Stomach (tissue), 8 donors: ENCODE measurements at regions not wholly inside any gene's neighbourhood (a gene's known extent, or its start where the extent isn't known, plus 50 kb on each side); places are given as distances from the start of the nearest gene placed in this dataset.
"Not testable (repeated sequence)": the region's sequence is repeated elsewhere in the genome, so short reads cannot be mapped to it uniquely, and the experiment has no call there.

ENCODE experiments used
- DNase-seq, 2 donors: peaks; one replicate each; pipeline versions ENCODE4 v3.0.0 to v3.0.0-alpha.2; 2013 to 2019
- H3K27ac ChIP-seq, 5 donors: fragments of 200-600 bp in 4 of 5; sonication (generic) in 4 of 5; one replicate each; pipeline ENCODE4 v1.5.1; 2013 to 2019; ENCODE audit warnings: mild to moderate bottlenecking in 1 of 5, moderate library complexity in 1 of 5
- H3K27me3 ChIP-seq, 3 donors: fragments of 200-600 bp; sonication (generic); one replicate each; pipeline ENCODE4 v1.5.1; 2017 to 2019; ENCODE audit warnings: mixed run types in 1 of 3
- H3K36me3 ChIP-seq, 4 donors: fragments of 200-600 bp; sonication (generic); 1 replicate in 3 of 4; 2 replicates in 1 of 4; pipeline ENCODE4 v1.5.1; 2016 to 2019
- H3K4me1 ChIP-seq, 4 donors: fragments of 200-600 bp; sonication (generic); one replicate each; pipeline ENCODE4 v1.5.1; 2016 to 2019
- H3K4me3 ChIP-seq, 4 donors: fragments of 200-600 bp; sonication (generic) in 3 of 4; one replicate each; pipeline ENCODE4 v1.5.1; 2016 to 2019; ENCODE audit warnings: mild to moderate bottlenecking in 1 of 4
- H3K9me3 ChIP-seq, 4 donors: fragments of 200-600 bp; sonication (generic); one replicate each; pipeline ENCODE4 v1.5.1; 2016 to 2019
- CTCF ChIP-seq, 7 experiments: fragments of 450-650 bp in 4 of 7; fragments of 200-600 bp in 3 of 7; sonication (generic) in 3 of 7; IDR thresholded peaks; one replicate each; pipeline ENCODE4 v1.5.1; 2016 to 2019; ENCODE audit warnings: antibody characterized with exemption in 7 of 7, control low read depth in 2 of 7, mild to moderate bottlenecking in 1 of 7
- EP300 ChIP-seq: sonication (generic); formaldehyde crosslinking; IDR thresholded peaks from one replicate; pipeline ENCODE4 v1.6.1; 2017; ENCODE audit warnings: antibody characterized with exemption
- POLR2A ChIP-seq, 4 donors: fragments of 450-650 bp; IDR thresholded peaks; one replicate each; pipeline ENCODE4 v1.6.1; 2016; ENCODE audit warnings: antibody characterized with exemption in 4 of 4, control low read depth in 2 of 4, mild to moderate bottlenecking in 1 of 4, moderate library complexity in 1 of 4
- POLR2AphosphoS5 ChIP-seq, 3 donors: sonication (generic); formaldehyde crosslinking; IDR thresholded peaks; one replicate each; pipeline ENCODE4 v1.6.1; 2016; ENCODE audit warnings: antibody characterized with exemption in 3 of 3
- WGBS, 5 donors: extraction: QIAGEN DNeasy Blood & Tissue Kit in 3 of 5; methylation state at CpG; one replicate each; pipeline versions ENCODE4 v1.1.5 to v1.1.7; 2013 to 2018; 5-methylcytosine and 5-hydroxymethylcytosine counted together
- intact Hi-C: fragments of 100-400 bp; cut with DNase I; formaldehyde crosslinking; loops from one replicate; pipeline ENCODE4 v1.15.1; 2023; ENCODE audit warnings: low total_unique reads
- donor health status: healthy with polysubstance abuse.
- donor health status: Bipolar disorder and iron deficiency.
- donor health status: healthy.

GRCh38 chr9:32142074-32142473, 242.4 kb upstream of the ACO1 start:
- Histone ChIP-seq H3K27me3 (no peaks in the 10 kb centered on the region), H3K27ac (no peak overlapping the region), H3K9me3 (no peaks in the 10 kb centered on the region), H3K36me3 (no peaks in the 10 kb centered on the region), H3K4me3 (no peak overlapping the region), H3K4me1 (no peaks in the 10 kb centered on the region)
- TF ChIP-seq CTCF (IDR thresholded peaks at IDR 0.05) (no peak), EP300 (no peak), POLR2A (IDR thresholded peaks at IDR 0.05) (no peak), POLR2AphosphoS5 (IDR thresholded peaks at IDR 0.05) (no peak)
- DNase-seq, result no peak
- intact Hi-C loops, result no loop called here
- 23 to 35% (median 30%) methylated on average over 1 of the region's 1 CpG for WGBS, 5 donors

GRCh38 chr9:32148553-32148952, 235.9 kb upstream of the ACO1 start:
- H3K27ac ChIP-seq, H3K4me3 ChIP-seq, H3K36me3 ChIP-seq, DNase-seq, intact Hi-C loops, H3K27me3 ChIP-seq, H3K9me3 ChIP-seq, H3K4me1 ChIP-seq: not testable (repeated sequence)
- 84 to 94% (median 86%) methylated on average over 11 of the region's 11 CpGs for WGBS, 5 donors

- Histone ChIP-seq H3K4me3 (no peak overlapping the region), H3K4me1 (no peaks in the 10 kb centered on the region), H3K27me3 (no peaks in the 10 kb centered on the region), H3K27ac (no peak overlapping the region), H3K9me3 (no peaks in the 10 kb centered on the region), H3K36me3 (no peaks in the 10 kb centered on the region)
- WGBS, 5 donors, result 39 to 63% (median 60%) methylated on average over 1 of the region's 1 CpG
- no peak for DNase-seq
- no peak for TF ChIP-seq POLR2A (IDR thresholded peaks at IDR 0.05)
- no peak for TF ChIP-seq CTCF (IDR thresholded peaks at IDR 0.05)
- TF ChIP-seq POLR2AphosphoS5 (IDR thresholded peaks at IDR 0.05), result no peak
- TF ChIP-seq EP300, result no peak
- intact Hi-C loops, result no loop called here
These were observed 223.2 kb upstream of the ACO1 start for GRCh38 chr9:32161209-32161608.

GRCh38 chr9:32161720-32162119, 222.7 kb upstream of the ACO1 start:
- DNase-seq, result no peak
- Histone ChIP-seq H3K9me3 (no peaks in the 10 kb centered on the region), H3K36me3 (no peaks in the 10 kb centered on the region), H3K4me1 (no peaks in the 10 kb centered on the region), H3K27ac (no peak overlapping the region), H3K27me3 (no peaks in the 10 kb centered on the region), H3K4me3 (no peak overlapping the region)
- TF ChIP-seq POLR2A (IDR thresholded peaks at IDR 0.05) (no peak), CTCF (IDR thresholded peaks at IDR 0.05) (no peak), POLR2AphosphoS5 (IDR thresholded peaks at IDR 0.05) (no peak), EP300 (no peak)
- intact Hi-C loops, result no loop called here
- WGBS, 5 donors, result 25 to 52% (median 36%) methylated on average over 2 of the region's 2 CpGs

- DNase-seq, H3K4me3 ChIP-seq, H3K27me3 ChIP-seq, H3K36me3 ChIP-seq, intact Hi-C loops, H3K27ac ChIP-seq, H3K4me1 ChIP-seq, H3K9me3 ChIP-seq: not testable (repeated sequence)
- 87 to 92% (median 89%) methylated on average over 8 of the region's 8 CpGs for WGBS, 5 donors
These were observed 218.1 kb upstream of the ACO1 start for GRCh38 chr9:32166316-32166715.

- no peak overlapping the region for H3K4me3 ChIP-seq
- 21 to 31% (median 25%) methylated on average over 3 of the region's 3 CpGs for WGBS, 5 donors
- no peak for TF ChIP-seq POLR2AphosphoS5 (IDR thresholded peaks at IDR 0.05)
- no peak for TF ChIP-seq CTCF (IDR thresholded peaks at IDR 0.05)
- TF ChIP-seq EP300, result no peak
- TF ChIP-seq POLR2A (IDR thresholded peaks at IDR 0.05), result no peak
These were observed 213.1 kb upstream of the ACO1 start for GRCh38 chr9:32171339-32171738.

More at GRCh38 chr9:32171339-32171738, 213.1 kb upstream of the ACO1 start:
- intact Hi-C loops, result no loop called here
- H3K9me3 ChIP-seq, result no peaks in the 10 kb centered on the region
- H3K27ac ChIP-seq, result no peak overlapping the region
- H3K27me3 ChIP-seq, result no peaks in the 10 kb centered on the region
- no peaks in the 10 kb centered on the region for H3K4me1 ChIP-seq
- H3K36me3 ChIP-seq, result no peaks in the 10 kb centered on the region
- DNase-seq, result no peak
